AG04449 (cell line): ENCODE measurements at regions not wholly inside any gene's neighbourhood (a gene's known extent, or its start where the extent isn't known, plus 50 kb on each side); places are given as distances from the start of the nearest gene placed in this dataset.

Experiments used
- CTCF ChIA-PET: fragments of 350-600 bp; formaldehyde crosslinking; extraction: SDS; loops from one replicate; lab custom pipeline; 2021; ENCODE audit warnings: antibody characterized with exemption; lab: Yijun Ruan, JAX
- POLR2A ChIA-PET: fragments of 400-600, 350-600 bp; formaldehyde crosslinking; extraction: SDS; loops from one replicate; lab custom pipeline; 2020; ENCODE audit warnings: antibody characterized with exemption, inconsistent platforms; lab: Yijun Ruan, JAX
- DNase-seq: peaks from one replicate; pipeline ENCODE4 v3.0.0-alpha.2; 2010; ENCODE audit warnings: low read depth, low spot score
- H3K4me3 ChIP-seq: 2 replicates; pipeline ENCODE4 v1.5.1; 2011; ENCODE audit warnings: low read depth, mild to moderate bottlenecking, control low read depth, low read length
- CTCF ChIP-seq: IDR thresholded peaks from one replicate; pipeline ENCODE4 v1.5.1; 2011; ENCODE audit warnings: mild to moderate bottlenecking, moderate library complexity, low read length, control low read depth, inconsistent platforms; ENCODE audit not compliant: insufficient read depth; ENCODE audit errors: missing control alignments

- ChIA-PET CTCF (no interaction called here), POLR2A (no interaction called here)
- no peak overlapping the region for H3K4me3 ChIP-seq
- no peak for DNase-seq
- TF ChIP-seq CTCF = no peak
Observed at GRCh38 chr21:38918607-38919346, 113.0 kb downstream of the ETS2 start.

- DNase-seq = no peak
- TF ChIP-seq CTCF = no peak
- POLR2A ChIA-PET = no interaction called here
- no peak overlapping the region for H3K4me3 ChIP-seq
- CTCF ChIA-PET = no interaction called here
Observed at GRCh38 chr21:38917043-38917774, 111.5 kb downstream of the ETS2 start.

- POLR2A ChIA-PET = no interaction called here
- TF ChIP-seq CTCF = no peak
- H3K4me3 ChIP-seq = no peak overlapping the region
- DNase-seq = no peak
- CTCF ChIA-PET = interaction anchor here (1.0 kb wide), 1 partner anchor 14 kb away, joined by 4 read pairs; no protein-coding TSS in a partner anchor
Observed at GRCh38 chr21:38916214-38916964, 110.7 kb downstream of the ETS2 start.

GRCh38 chr21:38915546-38915945, 109.8 kb downstream of the ETS2 start:
- POLR2A ChIA-PET = no interaction called here
- DNase-seq = no peak
- CTCF ChIA-PET = interaction anchor here (1.0 kb wide), 1 partner anchor 13 kb away, joined by 4 read pairs; no protein-coding TSS in a partner anchor
- H3K4me3 ChIP-seq = no peak overlapping the region
- TF ChIP-seq CTCF = no peak

GRCh38 chr21:38914528-38915293, 109.0 kb downstream of the ETS2 start:
- no peak for DNase-seq
- no peak for TF ChIP-seq CTCF
- ChIA-PET CTCF (interaction anchor here (1.0 kb wide), 1 partner anchor 12 kb away, joined by 4 read pairs; no protein-coding TSS in a partner anchor), POLR2A (no interaction called here)
- H3K4me3 ChIP-seq = no peak overlapping the region
